ENCODE measurements at regions not wholly inside any gene's neighbourhood (a gene's known extent, or its start where the extent isn't known, plus 50 kb on each side); places are given as distances from the start of the nearest gene placed in this dataset.

DNA sequence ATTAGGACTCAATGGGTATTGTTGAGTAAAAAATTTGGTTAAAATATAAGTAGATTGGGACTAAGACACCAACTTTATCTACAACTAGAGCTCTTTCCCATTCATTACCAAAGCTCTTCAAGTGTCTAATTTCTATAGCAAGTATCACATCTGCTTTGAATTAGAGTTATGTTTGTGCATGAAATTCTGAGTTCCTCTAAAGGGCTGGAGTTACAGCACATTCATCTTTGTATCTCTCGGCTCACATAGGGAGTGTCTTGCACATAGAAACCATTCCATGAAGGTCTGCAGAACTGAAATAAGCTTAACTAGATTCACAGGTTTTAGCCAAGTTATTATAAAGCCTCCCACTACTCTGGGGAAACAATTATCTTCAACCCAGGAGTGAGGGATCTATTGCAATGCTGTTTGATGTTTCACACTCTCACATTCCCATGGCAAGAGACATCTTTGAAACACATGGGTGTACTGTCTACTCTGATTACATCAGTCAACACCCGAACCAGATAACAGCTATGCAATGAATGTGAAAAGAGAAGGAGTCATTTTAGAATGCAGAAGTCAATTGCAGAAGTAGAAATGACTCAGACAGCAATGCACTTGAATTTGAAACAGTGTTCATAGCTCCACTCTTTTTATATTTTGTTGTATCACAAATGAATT is 93.1 kb upstream of the KBTBD8 start:
- no peak for TF ChIP-seq POLR2A (IDR thresholded peaks at IDR 0.05; ENCODE audit: low read depth, low read length)
- no peak for TF ChIP-seq TAF1 (IDR thresholded peaks at IDR 0.05; ENCODE audit: borderline replicate concordance, low read depth, low read length)

Data from GM12892 (cell line).